SHP77 treated with DMSO at 0.1 percent for 48 hours (cell line): ENCODE measurements at regions not wholly inside any gene's neighbourhood (a gene's known extent, or its start where the extent isn't known, plus 50 kb on each side); places are given as distances from the start of the nearest gene placed in this dataset.

ENCODE experiments used
- DNase-seq: peaks from one replicate; lab custom pipeline; 2025; lab: John Stamatoyannopoulos, UW

GRCh38 chr22:48560836-48561235 is 1266.8 kb downstream of the BRD1 start:
- DNase-seq = no peak

- DNase-seq = no peak
Observed at GRCh38 chr22:48560389-48560751, 1267.3 kb downstream of the BRD1 start.

- DNase-seq = no peak
Observed at GRCh38 chr22:48559647-48560388, 1267.9 kb downstream of the BRD1 start.

DNA sequence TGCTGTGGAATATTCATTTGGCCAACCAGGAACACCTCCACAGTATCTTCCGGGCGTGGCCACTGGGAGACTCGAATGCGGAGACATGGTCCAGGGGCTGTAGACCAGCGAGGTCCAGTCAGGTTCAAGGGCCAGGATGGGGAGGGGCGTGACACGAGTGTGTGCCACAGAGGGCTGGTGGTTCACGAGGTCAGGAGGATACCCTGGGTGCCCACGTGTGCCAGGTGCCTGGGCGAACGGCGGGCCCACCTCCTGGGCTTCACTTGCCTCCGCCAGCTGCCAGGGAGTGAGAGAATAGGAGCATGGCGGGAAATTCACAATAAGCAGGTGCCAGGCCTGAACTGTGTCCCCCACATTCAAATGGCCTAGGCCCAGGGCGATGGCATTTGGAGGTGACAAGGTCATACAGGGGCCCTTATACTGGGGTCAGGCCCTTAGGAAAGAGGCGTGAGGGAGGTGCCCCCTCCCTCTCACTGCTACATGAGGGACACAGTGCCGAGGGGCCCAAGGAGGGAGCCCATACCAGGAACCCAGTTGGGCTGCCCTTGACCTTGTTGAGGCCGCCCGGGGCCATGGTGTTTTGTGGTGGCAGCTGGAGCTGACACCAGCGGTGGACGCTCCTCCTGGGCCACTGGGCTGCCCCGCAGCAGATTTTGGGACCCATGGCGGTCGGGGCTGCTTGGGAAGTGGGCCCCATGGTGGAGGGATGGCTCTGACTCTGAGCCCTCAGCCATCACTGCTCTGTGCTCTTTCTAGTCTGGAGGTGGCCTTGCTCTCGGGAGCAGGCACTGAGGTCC is 1268.9 kb downstream of the BRD1 start:
- DNase-seq = no peak

GRCh38 chr22:48558016-48558415 is 1269.7 kb downstream of the BRD1 start:
- DNase-seq = no peak

GRCh38 chr22:48557473-48557872 is 1270.2 kb downstream of the BRD1 start:
- no peak for DNase-seq

DNA sequence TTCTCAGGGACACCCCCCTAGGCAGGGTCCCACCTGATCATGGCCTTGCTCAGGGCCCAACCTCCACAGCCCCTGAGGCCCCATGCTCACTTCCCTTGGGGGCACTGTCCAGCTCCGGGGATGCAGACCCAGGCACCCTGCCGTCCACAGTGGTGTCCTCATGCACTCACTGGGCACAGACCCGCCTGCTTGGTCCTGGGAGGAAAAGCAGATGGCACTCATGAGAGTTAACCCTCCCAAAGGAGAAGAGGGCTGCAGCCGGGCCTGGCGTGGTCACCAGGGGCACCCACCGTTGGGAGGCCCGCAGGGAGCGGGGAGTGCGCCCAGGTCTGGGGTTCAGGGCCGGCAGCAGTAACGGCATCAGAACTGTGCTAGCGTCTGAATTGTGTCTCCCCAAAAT is 1270.9 kb downstream of the BRD1 start:
- no peak for DNase-seq

- DNase-seq = no peak
Observed at GRCh38 chr22:48556222-48556621, 1271.5 kb downstream of the BRD1 start.

DNA sequence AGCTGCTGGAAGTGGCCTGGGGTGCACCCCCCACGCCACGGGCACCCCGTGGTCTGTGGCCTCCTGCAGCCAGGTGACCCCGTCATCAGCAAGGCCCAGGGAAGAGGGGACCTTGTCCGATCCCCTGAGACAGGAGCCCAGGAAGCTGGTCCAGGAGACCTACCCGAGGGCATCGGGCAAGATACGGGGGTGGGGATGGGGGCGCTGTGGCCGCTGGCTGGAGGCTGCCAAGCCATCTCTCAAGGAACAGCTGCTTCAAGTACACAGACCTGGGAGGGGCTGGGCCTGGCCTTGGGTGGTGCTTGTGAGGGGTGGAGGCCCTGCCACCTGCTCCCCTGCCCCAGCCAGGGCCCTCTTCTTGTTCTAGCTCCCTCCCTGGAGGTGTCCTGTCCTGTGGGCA is 1272.1 kb downstream of the BRD1 start:
- DNase-seq = no peak

GRCh38 chr22:48554893-48555572 is 1272.6 kb downstream of the BRD1 start:
- DNase-seq = peak; percentile 24

DNA sequence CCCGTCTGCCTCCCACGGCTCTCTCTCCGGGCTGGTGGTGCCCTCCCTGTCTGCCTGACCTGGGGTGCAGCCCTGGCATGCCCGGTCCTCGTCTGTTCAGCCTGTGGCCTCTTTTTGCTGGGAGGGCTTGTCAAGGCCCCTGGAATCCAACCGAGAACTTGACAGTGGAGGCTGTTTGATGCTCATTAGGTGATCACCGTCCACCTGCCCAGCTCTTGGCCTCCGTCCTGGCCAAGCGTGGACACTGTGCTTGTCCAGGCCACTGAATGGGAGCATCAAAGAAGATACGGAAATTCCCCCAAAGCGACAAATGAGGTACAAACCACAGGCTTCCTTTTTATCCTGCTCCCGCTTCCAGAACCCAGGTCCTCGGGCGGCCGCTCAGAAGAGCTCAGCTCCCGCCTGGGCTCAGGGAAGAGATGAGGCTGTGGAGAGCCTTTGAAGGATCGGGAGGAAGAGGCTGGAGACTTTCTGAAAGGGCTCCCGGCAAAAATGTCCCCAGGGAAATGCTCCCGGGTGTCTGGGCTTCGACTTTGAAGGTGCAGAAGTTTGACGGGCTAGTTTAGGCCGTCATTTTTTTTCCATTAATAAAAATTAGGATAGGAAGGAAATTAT is 1273.9 kb downstream of the BRD1 start:
- no peak for DNase-seq

- DNase-seq = no peak
Observed at GRCh38 chr22:48553119-48553518, 1274.6 kb downstream of the BRD1 start.

DNA sequence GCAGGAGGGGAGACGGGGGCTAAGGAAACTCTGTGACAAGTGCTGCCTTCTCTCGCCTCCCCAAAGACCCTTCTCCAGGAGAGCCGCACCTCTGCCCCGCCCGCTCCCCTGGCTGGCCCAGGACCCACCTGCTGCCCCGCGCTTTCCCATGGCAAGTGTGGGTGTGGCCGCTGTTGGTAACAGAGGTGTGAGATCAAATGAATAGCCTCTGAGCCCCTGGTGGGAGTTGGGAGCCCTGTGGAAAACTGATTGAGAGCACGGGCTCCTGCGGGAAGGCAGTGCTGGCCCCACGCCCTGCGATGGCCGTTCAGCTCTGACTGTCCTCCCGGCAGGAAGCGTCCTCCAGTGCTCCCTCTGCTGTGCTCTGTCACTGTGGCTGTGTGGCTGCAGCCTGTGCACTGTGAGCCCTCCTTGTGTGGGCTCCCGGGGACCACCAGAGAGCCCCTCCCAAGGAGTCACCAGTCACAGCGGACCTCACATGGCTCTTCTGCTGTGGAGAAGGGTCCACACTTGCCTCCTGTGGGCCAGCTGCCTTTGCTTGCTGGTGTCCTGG is 1275.9 kb downstream of the BRD1 start:
- no peak for DNase-seq

GRCh38 chr22:48551061-48551460 is 1276.6 kb downstream of the BRD1 start:
- DNase-seq = no peak

DNA sequence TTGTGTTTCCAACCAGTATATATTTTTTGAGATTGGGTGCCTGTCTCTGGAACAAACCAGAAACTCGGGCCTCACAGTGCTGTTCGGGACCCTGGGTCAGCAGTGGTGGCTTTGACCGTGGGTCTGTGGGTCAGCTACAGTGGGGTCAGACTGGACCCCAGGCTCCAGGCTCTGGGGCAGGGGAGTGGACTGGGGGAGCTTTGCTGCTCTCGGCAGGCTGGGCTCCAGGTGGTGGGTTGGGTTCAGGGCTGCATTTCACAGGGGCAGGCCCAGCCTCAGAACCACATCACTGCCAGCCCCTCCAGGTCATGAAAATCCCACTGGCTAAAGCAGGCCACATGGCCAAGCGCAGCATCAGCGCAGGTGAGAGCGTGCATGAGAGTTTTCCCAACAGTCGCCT is 1279.3 kb downstream of the BRD1 start:
- DNase-seq = no peak

GRCh38 chr22:48547971-48548370 is 1279.7 kb downstream of the BRD1 start:
- DNase-seq = no peak

- DNase-seq = no peak
Observed at GRCh38 chr22:48546653-48547424, 1280.8 kb downstream of the BRD1 start.

DNA sequence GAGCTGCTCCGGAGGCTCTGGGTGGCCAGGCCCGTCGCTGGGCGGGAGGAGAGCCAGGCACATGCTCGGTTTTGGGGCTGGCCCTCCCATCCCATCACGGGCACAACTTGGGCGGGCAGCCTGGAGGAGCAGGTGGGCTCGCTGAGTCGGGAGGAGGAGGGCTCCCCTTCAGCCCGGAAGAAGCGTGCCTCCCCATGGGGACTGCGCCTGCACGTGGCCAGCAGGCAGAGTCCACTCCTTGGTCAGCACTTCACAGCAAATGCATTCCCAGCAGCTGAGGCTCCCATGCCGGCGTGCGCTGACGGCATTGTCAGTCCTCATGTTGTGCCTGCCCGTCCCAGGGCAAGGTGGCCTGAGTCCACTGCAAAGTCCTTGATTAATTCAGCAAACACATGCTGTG is 1281.7 kb downstream of the BRD1 start:
- DNase-seq = no peak

DNA sequence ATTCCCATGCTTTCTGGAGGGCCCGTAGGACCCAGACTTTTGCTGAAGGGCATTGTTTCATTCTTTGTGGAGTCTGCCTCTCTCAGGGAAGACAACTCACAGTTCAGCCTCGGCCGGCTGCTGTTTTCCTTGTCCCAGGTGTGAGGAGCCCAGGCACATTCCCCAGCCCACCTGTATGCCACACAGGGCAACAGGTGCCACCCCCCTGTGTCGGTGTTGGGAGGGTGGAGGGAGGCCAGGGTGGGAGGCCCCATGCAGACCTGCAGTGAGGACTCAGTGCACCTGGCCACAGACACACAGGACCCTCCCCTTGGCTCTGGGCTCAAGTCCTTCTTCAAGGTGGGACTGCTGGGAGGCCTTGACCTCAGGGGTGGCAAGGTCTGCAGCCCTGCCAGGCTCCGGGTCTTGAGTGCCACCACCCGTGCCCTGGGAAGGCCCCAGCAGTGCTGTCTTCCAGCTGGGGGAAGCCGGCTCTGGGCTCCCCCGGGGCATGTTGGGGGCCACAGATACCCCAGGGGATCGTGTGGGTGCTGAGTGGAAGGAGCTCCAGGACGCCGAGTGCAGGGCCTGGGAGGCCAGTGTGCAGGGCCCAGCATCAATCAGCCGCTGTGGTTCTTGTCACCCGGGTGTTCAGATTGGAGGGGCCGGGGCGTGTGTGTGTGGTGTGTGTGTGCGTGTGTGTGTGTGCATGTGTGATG is 1286.1 kb downstream of the BRD1 start:
- DNase-seq = no peak

GRCh38 chr22:48539261-48539660 is 1288.4 kb downstream of the BRD1 start:
- DNase-seq = no peak

- no peak for DNase-seq
Observed at GRCh38 chr22:48538291-48538820, 1289.3 kb downstream of the BRD1 start.
